ENCODE measurements at regions not wholly inside any gene's neighbourhood (a gene's known extent, or its start where the extent isn't known, plus 50 kb on each side); places are given as distances from the start of the nearest gene placed in this dataset.

DNA sequence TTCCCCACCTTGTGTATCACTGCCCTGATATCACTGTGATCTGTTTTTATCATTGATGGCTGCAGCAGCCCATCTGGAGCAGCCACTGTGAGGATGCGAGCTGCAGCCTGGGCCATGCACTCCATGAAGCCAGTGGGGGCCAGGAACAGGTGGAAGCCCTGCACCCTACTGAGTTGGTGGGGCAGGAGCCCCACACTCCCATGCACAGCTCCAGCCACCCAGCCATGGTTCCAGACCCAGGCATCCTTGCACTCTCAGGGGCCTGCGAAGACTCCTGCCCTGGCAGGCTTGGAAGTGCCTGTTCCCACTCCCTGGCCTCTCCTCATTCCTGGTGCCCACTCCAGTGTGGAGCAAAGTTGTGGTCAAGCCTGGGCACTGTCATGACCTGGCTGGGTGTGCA lies 424.0 kb upstream of the FZD8 start:
- TF ChIP-seq ZNF274 (IDR thresholded peaks at IDR 0.05; ENCODE audit: low read depth, low read length) = no peak
- TF ChIP-seq SUZ12 (IDR thresholded peaks at IDR 0.05; ENCODE audit: extremely low read depth, insufficient read depth, insufficient read length) = no peak
- no peak for TF ChIP-seq YY1 (IDR thresholded peaks at IDR 0.05; ENCODE audit: insufficient read depth, insufficient read length)

Data from NT2/D1 (cell line).